MCF 10A (cell line): ENCODE measurements at regions not wholly inside any gene's neighbourhood (a gene's known extent, or its start where the extent isn't known, plus 50 kb on each side); places are given as distances from the start of the nearest gene placed in this dataset.

Source experiments
- BruUV-seq: library from RNA; stranded (reverse); fragments of 400-500 nt; replicated peaks from 2 replicates; lab custom pipeline; 2021; lab: Mats Ljungman, UMichigan
- CTCF ChIA-PET: fragments of 300-600 bp; sonication (Branson Sonifier 250); formaldehyde crosslinking; extraction: SDS; loops from one replicate; lab custom pipeline; 2021; ENCODE audit warnings: antibody characterized with exemption, inconsistent platforms; lab: Yijun Ruan, JAX
- POLR2A ChIA-PET: fragments of 300-600, 350-650 bp; sonication (Branson Sonifier 250); formaldehyde crosslinking; extraction: SDS; loops from one replicate; lab custom pipeline; 2020; ENCODE audit warnings: antibody characterized with exemption, inconsistent platforms; lab: Yijun Ruan, JAX
- DNase-seq: peaks from one replicate; pipeline ENCODE4 v3.0.0-alpha.2; 2018; ENCODE audit not compliant: unreplicated experiment
- H3K27ac Mint-ChIP-seq: one replicate; pipeline ENCODE4 v1.8.0; 2022; ENCODE audit warnings: mild to moderate bottlenecking, low read depth, mixed read lengths; ENCODE audit not compliant: unreplicated experiment
- H3K27me3 Mint-ChIP-seq: one replicate; pipeline ENCODE4 v1.8.0; 2022; ENCODE audit warnings: mixed read lengths; ENCODE audit not compliant: insufficient read depth, unreplicated experiment
- H3K36me3 Mint-ChIP-seq: one replicate; pipeline ENCODE4 v1.8.0; 2022; ENCODE audit warnings: mild to moderate bottlenecking, moderate library complexity, mixed read lengths; ENCODE audit not compliant: insufficient read depth, unreplicated experiment
- H3K4me1 Mint-ChIP-seq: one replicate; pipeline ENCODE4 v1.8.0; 2022; ENCODE audit warnings: mixed read lengths; ENCODE audit not compliant: insufficient read depth, unreplicated experiment
- H3K4me3 Mint-ChIP-seq: one replicate; pipeline ENCODE4 v1.8.0; 2022; ENCODE audit warnings: mild to moderate bottlenecking, moderate library complexity, mixed read lengths; ENCODE audit not compliant: unreplicated experiment
- H3K9me3 Mint-ChIP-seq: one replicate; pipeline ENCODE4 v1.8.0; 2022; ENCODE audit warnings: mixed read lengths; ENCODE audit not compliant: unreplicated experiment
- CTCF ChIP-seq: fragments of 200-600 bp; IDR thresholded peaks from one replicate; pipeline ENCODE4 v1.8.0; 2022; ENCODE audit warnings: antibody characterized with exemption, mild to moderate bottlenecking; ENCODE audit not compliant: unreplicated experiment
- intact Hi-C: fragments of 100-400 bp; cut with micrococcal nuclease; formaldehyde crosslinking; loops from 2 replicates; pipeline ENCODE4 v1.14.1; 2022

- Mint-ChIP-seq H3K4me1 (no peaks in the 10 kb centered on the region), H3K9me3 (peaks cover 9% of the 10 kb centered on the region), H3K27me3 (no peaks in the 10 kb centered on the region), H3K36me3 (peaks cover 7% of the 10 kb centered on the region), H3K27ac (no peak overlapping the region), H3K4me3 (no peak overlapping the region)
- CTCF ChIA-PET: interaction anchor here (0.7 kb wide), 1 partner anchor 142 kb away, joined by 3 read pairs; no protein-coding TSS in a partner anchor
- POLR2A ChIA-PET: no interaction called here
- no peak for DNase-seq
- intact Hi-C loops: no loop called here
- no TSS peak for BruUV-seq
- TF ChIP-seq CTCF: no peak
These were observed 404.1 kb downstream of the SHANK2 start for GRCh38 chr11:70848243-70848750.

- H3K27ac Mint-ChIP-seq: no peak overlapping the region
- ChIA-PET CTCF (no interaction called here), POLR2A (no interaction called here)
- no TSS peak for BruUV-seq
- H3K9me3 Mint-ChIP-seq: peaks cover 16% of the 10 kb centered on the region
- no peaks in the 10 kb centered on the region for H3K4me1 Mint-ChIP-seq
- no peak for DNase-seq
- intact Hi-C loops: no loop called here
- H3K36me3 Mint-ChIP-seq: peaks cover 7% of the 10 kb centered on the region
- no peaks in the 10 kb centered on the region for H3K27me3 Mint-ChIP-seq
- no peak overlapping the region for H3K4me3 Mint-ChIP-seq
- TF ChIP-seq CTCF: no peak
These were observed 403.3 kb downstream of the SHANK2 start for GRCh38 chr11:70849031-70849430.

GRCh38 chr11:70851308-70851707 is 401.1 kb downstream of the SHANK2 start:
- CTCF ChIA-PET: no interaction called here
- TF ChIP-seq CTCF: no peak
- DNase-seq: no peak
- Mint-ChIP-seq H3K9me3 (peaks cover 31% of the 10 kb centered on the region), H3K4me1 (no peaks in the 10 kb centered on the region), H3K4me3 (no peak overlapping the region), H3K27ac (no peak overlapping the region), H3K36me3 (peaks cover 7% of the 10 kb centered on the region), H3K27me3 (no peaks in the 10 kb centered on the region)
- POLR2A ChIA-PET: no interaction called here
- intact Hi-C loops: no loop called here
- BruUV-seq: no TSS peak

- Mint-ChIP-seq H3K4me1 (no peaks in the 10 kb centered on the region), H3K9me3 (peaks cover 37% of the 10 kb centered on the region), H3K27me3 (no peaks in the 10 kb centered on the region), H3K27ac (no peak overlapping the region), H3K4me3 (no peak overlapping the region), H3K36me3 (peaks cover 7% of the 10 kb centered on the region)
- ChIA-PET CTCF (no interaction called here), POLR2A (no interaction called here)
- intact Hi-C loops: no loop called here
- TF ChIP-seq CTCF: no peak
- DNase-seq: no peak
- BruUV-seq: no TSS peak
These were observed 400.5 kb downstream of the SHANK2 start for GRCh38 chr11:70851907-70852306.
